ENCODE measurements at regions not wholly inside any gene's neighbourhood (a gene's known extent, or its start where the extent isn't known, plus 50 kb on each side); places are given as distances from the start of the nearest gene placed in this dataset.
"Not testable (repeated sequence)": the region's sequence is repeated elsewhere in the genome, so short reads cannot be mapped to it uniquely, and the experiment has no call there.

DNA sequence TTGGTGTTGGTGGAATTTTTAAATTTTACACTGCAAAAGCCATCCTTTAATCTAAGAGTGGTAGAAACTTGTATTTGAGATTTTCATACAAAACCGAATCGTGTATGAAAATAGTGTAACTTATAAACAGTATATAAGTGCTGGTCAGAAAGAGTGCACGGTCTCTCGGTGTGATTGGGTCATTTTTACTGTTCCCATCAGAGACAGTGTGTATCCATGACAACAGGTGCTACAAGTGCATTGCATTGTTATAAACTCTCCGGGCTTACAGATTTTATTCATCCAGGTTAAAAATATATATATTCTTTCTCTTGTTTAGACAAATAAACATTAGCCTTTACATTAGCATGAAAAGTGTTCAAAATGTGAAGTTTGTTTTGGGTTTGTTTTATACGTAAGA is 721.9 kb downstream of the METTL4 start:
- DNase-seq (ENCODE audit: low read depth): no peak

DNA sequence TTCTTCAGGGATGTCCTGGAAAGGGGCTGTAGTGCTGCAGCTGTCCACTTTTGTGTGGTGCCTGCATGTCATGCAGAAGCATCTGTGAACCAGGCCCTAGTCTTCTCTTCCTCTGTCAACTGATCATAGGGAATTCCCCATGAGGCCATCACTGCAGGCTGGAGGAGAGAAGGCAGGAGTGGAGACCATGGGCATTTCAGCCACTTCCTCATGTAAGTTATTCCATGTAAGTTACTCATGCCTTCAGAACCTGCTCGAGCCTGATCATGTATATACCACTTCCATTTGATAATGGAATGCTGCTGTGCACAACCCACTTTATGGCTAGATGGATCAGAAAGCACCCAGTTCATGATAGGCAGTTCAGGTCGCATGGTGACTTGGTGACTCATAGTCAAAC is 714.0 kb downstream of the METTL4 start:
- not testable (repeated sequence) for DNase-seq (ENCODE audit: low read depth)

DNA sequence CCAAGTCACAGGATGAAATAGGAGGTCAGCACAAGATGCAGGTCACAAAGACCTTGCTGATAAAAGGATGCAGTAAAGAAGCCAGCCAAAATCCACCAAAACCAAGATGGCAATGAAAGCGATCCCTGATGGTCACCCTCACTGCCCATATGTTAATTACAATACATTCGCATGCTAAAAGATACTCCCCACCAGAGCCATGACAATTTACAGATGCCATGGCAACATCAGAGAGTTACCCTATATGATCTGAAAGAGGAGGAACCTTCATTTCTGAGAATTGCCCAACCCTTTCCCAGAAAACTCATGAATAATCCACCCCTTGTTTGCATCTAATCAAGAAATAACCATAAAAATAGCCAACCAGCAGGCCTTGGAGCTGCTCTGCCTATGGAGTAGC is 709.8 kb downstream of the METTL4 start:
- no peak for DNase-seq (ENCODE audit: low read depth)

DNA sequence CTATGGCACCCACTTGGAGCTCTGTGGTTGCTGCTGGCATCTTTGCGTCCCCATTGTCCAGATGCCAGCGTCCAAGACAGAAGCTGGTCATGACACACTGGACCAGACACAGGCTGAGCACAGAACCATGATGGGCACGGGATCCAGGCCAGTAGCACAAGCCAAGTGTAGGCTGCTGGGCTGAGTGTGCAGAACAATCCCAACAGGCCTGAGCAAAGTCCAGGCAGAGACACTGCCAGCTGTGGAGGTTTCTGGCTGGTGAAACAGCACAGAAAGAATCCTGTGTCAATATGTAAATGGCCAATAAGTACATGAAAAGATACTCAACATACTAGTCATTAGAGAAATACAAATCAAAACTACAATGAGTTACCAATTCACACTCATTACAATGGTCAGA is 705.4 kb downstream of the METTL4 start:
- no peak for DNase-seq (ENCODE audit: low read depth)

DNA sequence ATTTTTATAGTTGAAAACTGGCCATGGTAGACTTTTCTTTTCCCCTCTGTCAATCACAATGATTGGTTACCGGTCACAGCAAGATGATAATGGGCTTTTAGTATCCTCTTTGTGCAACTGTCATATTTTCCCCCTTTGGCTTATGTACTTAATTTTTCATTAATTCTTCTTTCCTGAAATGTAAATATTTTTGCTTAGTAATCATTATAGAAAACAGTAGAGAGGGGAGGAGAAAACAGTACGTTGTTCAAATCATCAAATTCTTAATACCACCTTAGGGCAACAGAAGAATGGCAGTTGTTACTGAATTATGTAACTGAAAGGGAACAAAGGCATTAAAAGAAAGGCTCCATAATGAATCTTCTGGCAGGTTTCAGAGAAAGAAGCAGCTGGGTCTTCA is 699.0 kb downstream of the METTL4 start:
- DNase-seq (ENCODE audit: low read depth): no peak

DNA sequence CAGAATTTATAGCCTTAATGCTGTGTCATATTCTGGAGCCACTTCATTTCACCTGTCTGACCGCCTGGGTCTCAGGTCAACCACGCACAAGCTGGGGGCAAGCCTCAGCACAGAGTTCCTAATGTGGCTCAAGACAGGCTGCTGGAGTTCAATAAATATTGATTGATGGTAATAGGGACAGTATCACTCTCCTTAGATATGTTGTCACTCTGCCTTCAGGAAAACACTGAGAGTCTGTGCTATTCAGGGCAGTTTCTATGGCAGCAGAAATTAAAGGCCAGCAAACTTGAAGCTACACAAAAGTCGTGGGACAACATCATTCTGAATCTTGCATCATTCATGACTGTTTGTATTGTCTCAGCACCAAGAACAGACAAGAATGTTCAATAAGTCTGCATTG is 696.1 kb downstream of the METTL4 start:
- DNase-seq (ENCODE audit: low read depth): no peak

DNA sequence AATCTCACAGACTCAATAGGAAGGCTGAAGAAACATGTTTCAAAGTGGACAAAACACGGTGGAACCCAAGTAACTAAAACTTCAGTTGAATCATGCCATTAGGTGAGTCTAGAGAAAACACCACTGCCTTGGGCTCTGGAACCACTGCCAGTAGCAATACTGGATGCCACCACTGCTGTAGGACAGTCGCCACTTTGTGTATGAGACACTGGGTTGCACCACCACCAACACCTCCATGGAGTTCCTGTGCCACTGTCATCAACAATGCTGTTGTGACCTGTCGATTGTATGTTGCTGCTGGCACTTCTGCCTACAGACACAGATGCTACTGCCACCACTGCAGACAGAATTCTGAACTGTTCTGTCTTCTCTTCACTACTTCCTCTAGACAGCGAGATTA is 686.7 kb downstream of the METTL4 start:
- DNase-seq (ENCODE audit: low read depth): no peak

DNA sequence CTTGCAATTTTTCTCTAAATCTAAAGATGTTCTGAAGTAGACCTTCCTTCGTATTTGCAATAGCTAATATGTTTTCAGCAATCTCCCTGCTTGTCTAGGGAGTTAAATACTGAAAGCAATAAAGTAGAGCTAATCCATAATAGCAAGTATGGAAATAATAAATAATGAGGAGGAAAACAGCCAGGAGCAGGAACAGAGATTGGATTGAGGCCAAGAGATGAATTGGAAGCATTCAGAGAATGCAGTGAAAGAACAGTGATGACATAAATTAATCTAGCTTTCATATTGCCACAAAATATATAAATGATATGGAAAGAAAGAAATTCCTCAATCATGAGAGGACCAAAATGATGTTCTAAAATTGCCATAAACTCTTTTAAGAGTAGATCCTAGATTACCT is 679.7 kb downstream of the METTL4 start:
- no peak for DNase-seq (ENCODE audit: low read depth)

DNA sequence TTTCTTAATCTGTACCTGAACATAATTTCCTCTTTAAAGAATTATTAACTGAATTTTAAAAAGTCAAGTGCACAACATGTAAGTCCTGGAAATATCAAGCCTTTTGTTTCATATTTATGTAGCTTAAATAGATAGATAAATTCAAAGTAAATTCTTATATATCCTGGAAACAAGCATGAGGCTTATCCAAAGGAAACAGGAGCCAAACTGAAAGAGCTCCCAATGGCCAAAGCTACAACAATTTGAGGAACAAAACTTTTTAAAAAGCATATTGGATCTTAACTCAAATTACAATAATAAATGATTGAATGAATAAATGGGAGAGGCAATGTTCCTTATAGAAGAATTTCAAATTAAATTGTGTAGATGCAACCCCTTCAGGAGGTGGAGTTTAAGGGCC is 679.1 kb downstream of the METTL4 start:
- no peak for DNase-seq (ENCODE audit: low read depth)

DNA sequence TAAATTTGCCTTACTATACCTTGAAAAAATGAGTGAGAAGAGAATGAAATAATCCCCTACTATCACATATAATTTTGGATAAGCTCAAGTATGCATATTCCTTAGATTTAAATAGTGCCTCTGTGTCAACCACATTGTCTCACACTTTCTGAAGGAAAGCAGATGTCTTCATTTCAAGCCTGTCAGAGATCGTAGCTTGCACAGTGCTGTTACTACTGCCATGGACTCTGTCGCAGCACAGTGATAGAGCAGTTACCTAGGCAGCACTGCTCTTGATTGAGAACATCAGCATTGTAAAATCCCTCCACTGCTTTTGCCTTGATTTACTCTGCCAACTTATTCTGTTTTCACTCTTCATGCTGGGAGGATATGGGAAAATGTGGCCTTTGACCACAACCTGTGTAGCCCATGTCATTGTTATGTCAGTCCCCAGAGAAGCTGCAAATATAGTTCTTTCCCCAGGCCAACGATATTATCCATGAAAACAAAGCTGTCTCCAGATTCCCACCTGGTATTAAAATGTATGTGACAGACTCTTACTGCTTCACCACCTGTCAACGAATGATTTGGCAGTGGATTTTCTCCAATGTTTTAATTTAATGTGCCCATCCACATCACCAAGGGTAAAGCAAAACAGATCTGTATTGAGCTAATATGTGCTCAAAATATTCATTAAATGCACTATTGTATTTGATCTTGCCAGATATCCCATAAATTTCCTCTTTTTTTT is 675.7 kb downstream of the METTL4 start:
- no peak for DNase-seq (ENCODE audit: low read depth)

DNA sequence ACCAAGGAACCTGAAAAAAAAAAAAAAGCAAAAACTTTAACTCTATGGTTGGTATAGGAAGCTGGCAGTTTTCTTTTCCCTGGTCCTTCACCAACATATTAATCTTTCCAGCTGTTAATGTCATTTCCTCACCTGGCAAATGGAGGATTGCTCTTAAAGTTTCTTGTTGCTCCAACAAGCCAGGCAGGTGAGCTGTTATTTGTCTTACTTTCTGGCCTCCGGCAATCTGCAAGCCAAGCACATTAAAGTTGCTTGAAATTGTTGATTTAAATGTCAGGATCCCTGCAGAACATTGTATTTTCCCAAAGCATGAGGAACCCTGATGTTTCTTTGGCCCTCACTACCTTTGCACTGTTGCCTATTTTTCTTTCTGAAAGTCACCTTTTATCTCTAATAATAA is 664.9 kb downstream of the METTL4 start:
- DNase-seq (ENCODE audit: low read depth): no peak

DNA sequence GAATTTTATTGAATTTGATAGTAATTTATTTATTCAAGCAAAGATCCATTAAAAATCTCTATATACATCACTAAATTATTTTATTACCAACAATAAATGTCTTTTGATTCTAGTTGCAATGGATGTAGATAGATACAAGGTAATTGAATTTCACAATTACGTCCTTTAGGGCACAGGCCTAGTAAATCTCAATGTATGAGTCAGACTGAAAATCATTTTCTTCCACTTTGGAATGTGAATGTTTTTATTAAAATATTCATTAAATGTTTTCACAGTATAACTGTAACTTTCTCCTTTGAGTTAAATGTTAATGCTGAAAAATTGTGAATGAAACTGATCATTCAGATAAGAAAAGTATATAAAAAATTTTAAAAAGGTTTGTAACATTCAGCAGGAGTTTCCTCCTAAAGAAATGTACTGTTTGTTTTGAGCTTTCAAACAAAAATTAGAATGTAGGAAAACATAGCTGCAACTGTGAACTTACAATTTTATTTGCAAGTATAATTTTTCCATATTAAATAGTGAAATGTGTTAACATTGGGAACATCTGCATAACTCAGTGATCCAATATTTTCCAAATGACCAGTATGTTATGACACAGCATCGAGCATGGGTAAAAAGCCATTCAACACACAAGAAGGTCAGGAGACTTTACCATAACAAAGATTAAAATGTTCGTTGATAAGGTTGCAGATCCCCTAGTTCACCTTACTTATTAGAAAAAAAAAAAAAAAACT is 663.7 kb downstream of the METTL4 start:
- no peak for DNase-seq (ENCODE audit: low read depth)

DNA sequence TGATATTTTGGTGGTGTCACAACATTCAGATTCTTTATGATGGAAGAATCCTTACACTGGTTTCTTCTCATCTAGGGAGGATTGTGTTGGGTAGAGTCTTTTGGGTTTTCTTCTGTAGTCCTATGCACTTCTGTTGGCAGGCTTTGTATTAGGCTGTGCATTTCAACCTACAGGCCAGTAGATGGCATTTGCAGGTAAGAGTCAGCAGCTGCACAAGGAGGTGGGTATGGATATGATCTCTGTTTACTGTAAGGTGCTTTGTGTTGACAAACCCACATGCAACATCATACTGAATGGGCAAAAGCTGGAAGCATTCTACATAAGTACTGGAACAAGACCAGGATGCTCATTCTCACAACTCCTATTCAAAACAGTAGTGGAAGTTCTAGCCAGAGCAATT is 656.8 kb downstream of the METTL4 start:
- no peak for DNase-seq (ENCODE audit: low read depth)

DNA sequence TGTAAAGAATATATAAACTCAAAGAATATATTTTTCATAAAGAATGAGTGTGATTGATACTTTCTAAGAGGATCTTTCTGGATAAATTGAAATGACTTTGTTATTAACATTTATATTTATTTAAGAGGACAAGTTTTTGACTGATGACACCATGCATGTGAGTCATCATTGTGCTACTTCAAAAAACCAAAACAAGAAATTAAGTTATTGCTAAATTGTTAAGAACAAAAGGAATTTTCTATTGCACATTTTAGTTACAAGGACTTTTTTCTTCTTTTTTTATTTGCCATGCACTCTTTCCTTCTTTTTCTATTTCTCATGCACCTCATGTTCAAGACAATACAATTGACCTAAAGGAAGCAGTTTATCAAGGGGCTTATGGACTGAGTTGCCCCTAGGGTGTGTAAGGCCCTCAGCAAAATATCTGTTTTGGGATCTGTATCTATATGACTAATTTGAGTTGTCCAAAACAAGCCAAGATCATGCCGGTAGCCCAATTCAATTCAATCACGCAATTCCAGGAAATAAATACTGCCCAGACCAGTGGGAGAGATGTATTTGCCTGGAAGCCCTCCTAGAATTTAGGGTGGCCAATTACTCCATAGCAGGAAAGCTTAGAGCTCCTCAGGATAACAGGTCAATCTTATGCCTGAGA is 654.3 kb downstream of the METTL4 start:
- no peak for DNase-seq (ENCODE audit: low read depth)

DNA sequence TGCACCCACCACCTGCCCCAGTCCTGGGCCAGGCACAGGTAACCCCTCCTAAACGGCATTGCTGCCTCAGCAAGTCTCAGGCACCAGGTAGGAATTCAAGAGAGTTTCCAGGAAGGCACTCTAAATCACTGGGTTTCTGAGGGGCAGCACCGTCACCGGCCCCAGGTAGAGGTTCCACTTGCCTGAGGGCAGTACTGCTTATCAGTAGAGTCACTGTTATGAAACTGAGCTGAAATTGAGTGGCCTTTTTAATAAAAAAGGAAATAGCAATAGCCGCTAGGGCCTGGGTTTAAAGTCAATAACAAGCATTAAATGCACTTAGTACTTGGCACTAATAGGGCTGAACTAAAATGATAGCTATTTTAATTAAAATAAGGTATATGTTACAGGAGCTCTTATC is 653.7 kb downstream of the METTL4 start:
- no peak for DNase-seq (ENCODE audit: low read depth)

DNA sequence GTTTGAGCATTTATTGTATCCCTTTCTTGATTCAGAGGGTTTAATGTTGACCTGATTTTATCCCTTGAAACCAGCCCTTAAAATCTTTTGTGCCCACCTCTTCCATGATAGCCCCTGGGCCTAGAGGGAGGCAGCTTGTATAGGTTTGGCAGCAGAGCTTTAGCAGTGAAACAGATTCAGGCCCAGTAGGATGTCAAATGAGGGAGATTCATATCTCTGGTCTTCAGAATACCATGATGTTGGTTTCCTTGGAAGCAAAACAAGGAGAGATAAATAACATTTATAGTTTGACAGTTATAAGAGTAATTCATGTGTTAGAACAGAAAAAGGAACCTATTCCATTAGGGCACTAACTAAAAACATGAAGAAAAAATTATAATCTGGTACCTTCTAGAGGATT is 649.2 kb downstream of the METTL4 start:
- DNase-seq (ENCODE audit: low read depth): no peak

DNA sequence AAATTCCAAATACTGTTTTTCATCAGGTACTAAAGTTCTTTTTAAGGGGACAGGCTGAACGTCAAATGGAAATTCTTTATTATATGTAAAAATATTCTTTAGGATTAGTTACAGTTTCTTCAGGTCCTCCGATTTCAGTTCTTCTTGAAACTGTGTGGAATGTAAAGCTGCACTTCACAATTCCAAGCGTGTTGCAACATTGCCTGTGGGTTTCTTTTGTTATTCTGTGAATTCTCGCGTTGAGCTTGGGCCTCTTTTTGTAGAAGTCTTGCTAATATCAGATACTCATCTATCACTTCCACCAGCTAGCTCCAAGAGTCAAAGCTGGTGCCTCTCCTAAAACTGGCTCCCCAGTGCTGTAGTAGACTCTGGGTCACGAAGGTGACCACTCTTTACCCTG is 642.6 kb downstream of the METTL4 start:
- no peak for DNase-seq (ENCODE audit: low read depth)

DNA sequence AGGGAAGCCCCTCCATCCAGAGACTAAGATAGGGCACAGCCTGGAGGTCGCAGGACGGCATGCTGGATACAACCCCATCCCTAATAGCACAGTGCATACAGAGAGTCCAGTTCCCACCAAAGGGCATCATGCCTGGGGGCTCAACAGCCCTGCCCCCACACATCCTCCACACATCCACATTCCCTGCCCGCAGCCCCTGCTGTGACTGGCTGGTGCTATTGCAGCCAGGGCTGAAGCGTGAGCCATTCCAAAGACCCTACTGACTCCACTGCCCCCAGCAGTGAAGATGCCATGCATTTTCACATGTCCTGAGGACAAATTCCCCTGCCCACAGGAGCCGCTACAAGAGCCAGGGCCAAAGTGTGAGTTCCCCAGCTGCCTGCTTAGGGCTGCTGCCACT is 641.6 kb downstream of the METTL4 start:
- no peak for DNase-seq (ENCODE audit: low read depth)

DNA sequence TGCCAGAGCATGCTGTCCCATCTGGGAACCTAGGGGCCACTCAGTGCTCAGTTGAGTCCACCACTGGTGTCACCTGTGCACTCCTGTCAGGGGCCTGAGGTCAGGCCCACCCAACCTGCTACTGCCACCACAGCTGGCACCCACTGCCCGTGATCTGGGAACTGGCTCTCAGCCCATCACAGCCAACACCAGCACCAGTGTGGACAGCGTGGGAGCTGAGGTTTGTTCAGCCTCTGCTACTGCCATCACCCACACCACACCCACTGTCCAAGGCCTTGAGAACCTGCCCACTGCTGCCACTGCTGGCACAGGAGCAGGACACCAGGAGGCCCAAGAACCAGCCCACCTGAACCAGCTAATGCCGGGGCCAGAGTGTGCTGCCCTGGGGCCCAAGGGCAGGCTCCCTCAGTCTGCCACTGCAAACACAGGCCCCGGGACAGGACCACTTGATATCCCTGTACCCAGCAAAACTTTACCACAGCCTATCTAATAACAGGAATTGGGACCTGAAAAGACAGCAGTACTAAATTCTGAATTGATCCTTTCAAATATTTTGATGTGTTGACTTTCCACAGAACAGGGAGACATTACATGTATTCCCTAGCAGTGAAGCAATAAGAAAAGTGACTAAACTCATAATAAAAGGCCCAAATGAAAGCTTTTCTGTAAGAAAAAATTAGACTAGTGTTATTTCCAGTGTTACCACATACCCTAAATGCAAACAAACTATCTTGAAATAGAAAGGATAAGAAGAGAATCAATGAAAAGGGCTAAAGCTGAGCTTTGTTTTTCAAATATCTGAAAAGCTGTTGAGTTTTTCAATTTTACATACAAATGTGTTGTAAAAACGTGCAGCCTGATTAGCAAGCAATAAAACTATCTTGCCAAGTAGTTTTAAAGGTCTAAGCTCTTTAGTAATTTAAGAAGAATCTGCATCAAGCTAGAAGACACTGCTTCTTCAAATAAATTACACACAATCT is 640.7 kb downstream of the METTL4 start:
- no peak for DNase-seq (ENCODE audit: low read depth)

DNA sequence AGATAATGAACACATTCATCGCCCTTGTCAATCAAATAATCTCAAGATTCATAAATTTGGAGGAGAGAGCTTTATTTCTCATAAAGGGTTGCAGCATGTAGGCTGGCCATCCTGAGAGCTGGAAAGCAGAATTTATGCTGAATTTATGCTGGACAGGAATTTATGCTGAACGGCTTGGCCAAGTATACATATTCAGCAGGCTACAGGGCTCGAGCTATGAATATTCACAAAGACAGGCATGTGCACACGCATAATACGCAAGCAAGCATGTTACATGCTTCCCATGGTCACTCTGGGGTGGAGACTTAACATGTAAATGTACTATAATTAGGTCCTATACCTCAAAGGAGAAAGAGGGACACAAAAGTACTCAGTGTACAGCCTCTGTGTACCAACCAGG is 618.8 kb downstream of the METTL4 start:
- DNase-seq (ENCODE audit: low read depth): no peak

DNA sequence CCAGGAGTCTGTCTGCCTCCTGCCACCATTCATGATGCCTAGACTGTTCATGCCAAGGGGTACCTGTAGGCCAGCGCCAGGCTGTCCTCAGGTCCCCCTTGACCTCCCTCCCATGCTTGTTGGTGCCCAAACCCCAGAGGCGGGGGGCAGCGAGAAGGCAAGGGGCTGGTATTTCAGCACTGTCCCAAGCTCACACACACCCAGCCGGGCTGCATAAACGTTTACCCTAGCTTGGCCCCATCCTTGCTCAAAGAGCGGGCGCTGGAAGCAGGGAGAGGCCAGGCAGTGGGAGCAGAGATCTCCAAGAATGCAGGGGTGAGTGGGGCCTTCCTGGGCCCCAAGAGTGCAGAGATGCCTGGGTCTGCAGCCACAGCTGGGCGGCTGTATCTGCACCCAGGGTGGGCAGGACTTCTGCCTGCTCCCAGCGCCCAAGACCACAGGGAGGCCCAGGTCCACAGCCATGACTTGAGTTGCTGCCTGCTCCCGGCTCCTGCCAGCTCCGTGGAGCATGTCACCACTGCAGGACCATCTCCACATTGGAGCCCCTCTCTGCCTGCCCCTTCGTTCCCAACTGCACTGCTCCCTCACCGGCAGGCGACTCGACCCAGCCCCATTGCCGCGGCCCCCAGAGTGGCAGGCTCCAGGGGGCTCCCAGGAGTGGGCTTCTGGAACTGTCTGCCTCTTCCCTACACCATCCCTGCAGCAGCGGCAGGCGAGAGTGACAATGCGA is 616.6 kb downstream of the METTL4 start:
- no peak for DNase-seq (ENCODE audit: low read depth)

DNA sequence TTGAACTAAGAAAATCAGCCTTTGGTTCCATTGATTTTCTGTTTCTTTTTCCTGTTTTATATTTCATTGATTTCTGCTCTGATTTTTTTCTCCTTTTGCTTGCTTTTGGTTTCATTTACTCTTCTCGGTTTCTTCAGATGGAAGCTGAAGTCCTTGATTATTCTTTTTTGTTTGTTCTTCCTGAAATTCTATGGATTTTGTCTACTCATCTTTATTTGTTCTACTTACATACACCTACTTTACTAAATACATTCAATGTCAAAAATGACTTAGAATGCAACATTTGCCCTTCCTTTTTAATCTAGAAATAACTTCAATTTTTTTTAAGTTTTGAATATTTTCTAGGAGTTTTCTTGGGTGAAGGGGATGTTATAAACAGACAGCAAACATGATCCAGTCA is 612.5 kb downstream of the METTL4 start:
- DNase-seq (ENCODE audit: low read depth): no peak

All from CMK (cell line).